H1 (cell line): ENCODE measurements at regions not wholly inside any gene's neighbourhood (a gene's known extent, or its start where the extent isn't known, plus 50 kb on each side); places are given as distances from the start of the nearest gene placed in this dataset.

Experiments used
- CTCF ChIA-PET: fragments of 300-600 bp; sonication (Branson Sonifier 250); formaldehyde crosslinking; loops from one replicate; lab custom pipeline; 2021; ENCODE audit not compliant: partially characterized antibody; lab: Charles Lee
- POLR2A ChIA-PET: fragments of 300-600 bp; sonication (Branson Sonifier 250); formaldehyde crosslinking; loops from one replicate; lab custom pipeline; 2021; ENCODE audit warnings: inconsistent platforms; ENCODE audit not compliant: partially characterized antibody; lab: Charles Lee
- DNase-seq, 2 experiments: peaks; one replicate each; pipeline versions ENCODE4 v3.0.0 to v3.0.0-alpha.2; 2010 to 2022; ENCODE audit warnings: low spot score in 2 of 2, low read depth in 1 of 2, mixed read lengths in 1 of 2
- FAIRE-seq: peaks from 2 replicates; lab custom pipeline; 2011; peaks lifted over from hg19 to GRCh38; lab: Jason Lieb, UNC
- H2AFZ ChIP-seq: 2 replicates; pipeline ENCODE4 v1.8.1; 2012; ENCODE audit warnings: low read length, inconsistent platforms
- H2AK5ac ChIP-seq: 2 replicates; pipeline ENCODE4 v1.6.1; 2013; ENCODE audit warnings: low read depth, low read length
- H2BK120ac ChIP-seq: replicated peaks from 2 replicates; pipeline ENCODE3; 2013; ENCODE audit warnings: low read depth, low read length, inconsistent platforms
- H2BK12ac ChIP-seq: 2 replicates; pipeline ENCODE4 v1.6.1; 2013; ENCODE audit warnings: low read depth, low read length
- H2BK15ac ChIP-seq: 2 replicates; pipeline ENCODE4 v1.6.1; 2013; ENCODE audit warnings: low read length
- H2BK20ac ChIP-seq: 2 replicates; pipeline ENCODE4 v1.6.1; 2013; ENCODE audit warnings: low read length
- H2BK5ac ChIP-seq: 2 replicates; pipeline ENCODE4 v1.6.1; 2013; ENCODE audit warnings: low read depth, low read length
- H3K14ac ChIP-seq: 2 replicates; pipeline ENCODE4 v1.6.1; 2013; ENCODE audit warnings: inconsistent platforms; ENCODE audit not compliant: insufficient read length
- H3K18ac ChIP-seq: 2 replicates; pipeline ENCODE4 v1.6.1; 2013; ENCODE audit warnings: low read length; ENCODE audit errors: extremely low read depth
- H3K23ac ChIP-seq: 2 replicates; pipeline ENCODE4 v1.6.1; 2013; ENCODE audit warnings: inconsistent platforms; ENCODE audit not compliant: insufficient read length
- H3K23me2 ChIP-seq: 2 replicates; pipeline ENCODE4 v1.6.1; 2013; ENCODE audit warnings: low read depth, low read length
- H3K27ac ChIP-seq: 2 replicates; pipeline ENCODE4 v1.6.1; 2011; ENCODE audit warnings: low read depth, low read length, inconsistent platforms
- H3K27me3 ChIP-seq, 4 experiments: replicated peaks in 1 of 4; 1 replicate in 1 of 4; 2 replicates in 3 of 4; pipeline versions ENCODE4 v1.6.1 to v1.8.1; 2011 to 2013; ENCODE audit warnings: low read length in 3 of 4, mild to moderate bottlenecking in 3 of 4, inconsistent platforms in 2 of 4, mixed read lengths in 2 of 4, moderate library complexity in 1 of 4; ENCODE audit not compliant: control insufficient read depth in 3 of 4, insufficient read depth in 3 of 4; ENCODE audit errors: extremely low read depth in 1 of 4
- H3K36me3 ChIP-seq, 4 experiments: 2 replicates each; pipeline versions ENCODE4 v1.6.1 to v1.8.1; 2011 to 2013; ENCODE audit warnings: mild to moderate bottlenecking in 4 of 4, low read length in 3 of 4, moderate library complexity in 2 of 4, control low read depth in 1 of 4, inconsistent platforms in 1 of 4; ENCODE audit not compliant: insufficient read depth in 4 of 4, control insufficient read depth in 2 of 4
- H3K4ac ChIP-seq: replicated peaks from 2 replicates; pipeline ENCODE3; 2013; ENCODE audit warnings: low read length, low read depth, mixed read lengths, inconsistent platforms; ENCODE audit not compliant: insufficient read length
- H3K4me1 ChIP-seq, 4 experiments: replicated peaks in 1 of 4; 1 replicate in 1 of 4; 2 replicates in 3 of 4; pipeline versions ENCODE4 v1.6.1 to v1.8.1; 2011 to 2013; ENCODE audit warnings: low read length in 3 of 4, inconsistent platforms in 2 of 4, mixed read lengths in 1 of 4; ENCODE audit not compliant: insufficient read depth in 4 of 4, control insufficient read depth in 3 of 4
- H3K4me2 ChIP-seq, 2 experiments: 2 replicates each; pipeline versions ENCODE4 v1.6.1 to v1.8.1; 2011 to 2013; ENCODE audit warnings: low read depth in 2 of 2, low read length in 2 of 2, control low read depth in 1 of 2, inconsistent platforms in 1 of 2, mild to moderate bottlenecking in 1 of 2; ENCODE audit not compliant: insufficient read depth in 1 of 2
- H3K4me3 ChIP-seq, 4 experiments: fragments of 200-600, 300-600 bp in 1 of 4; sonication (generic), shearing (Covaris generic), sonication (Bioruptor Twin) in 1 of 4; 2 replicates each; pipeline versions ENCODE4 v1.5.1 to v1.8.1; 2011 to 2016; ENCODE audit warnings: low read length in 4 of 4, low read depth in 3 of 4, control low read depth in 2 of 4, inconsistent platforms in 2 of 4, mild to moderate bottlenecking in 2 of 4, mixed read lengths in 1 of 4, moderate library complexity in 1 of 4; ENCODE audit not compliant: insufficient read depth in 2 of 4; ENCODE audit errors: extremely low read depth in 1 of 4
- H3K56ac ChIP-seq: replicated peaks from 2 replicates; pipeline ENCODE3; 2013; ENCODE audit warnings: low read depth, mild to moderate bottlenecking, mixed read lengths, low read length, inconsistent platforms; ENCODE audit not compliant: insufficient read length
- H3K79me1 ChIP-seq: 2 replicates; pipeline ENCODE4 v1.6.1; 2013; ENCODE audit warnings: low read depth, low read length, control low read depth
- H3K79me2 ChIP-seq, 2 experiments: 2 replicates each; pipeline versions ENCODE4 v1.6.1 to v1.8.1; 2012 to 2013; ENCODE audit warnings: low read length in 2 of 2, mild to moderate bottlenecking in 2 of 2, inconsistent platforms in 1 of 2; ENCODE audit not compliant: insufficient read depth in 2 of 2, control insufficient read depth in 1 of 2
- H3K9ac ChIP-seq, 4 experiments: replicated peaks in 1 of 4; 1 replicate in 1 of 4; 2 replicates in 3 of 4; pipeline versions ENCODE4 v1.6.1 to v1.8.1; 2011 to 2013; ENCODE audit warnings: low read depth in 3 of 4, low read length in 3 of 4, control low read depth in 2 of 4, mild to moderate bottlenecking in 2 of 4, moderate library complexity in 2 of 4, inconsistent platforms in 1 of 4; ENCODE audit errors: extremely low read depth in 1 of 4
- H3K9me3 ChIP-seq, 2 experiments: 2 replicates each; pipeline versions ENCODE4 v1.6.1 to v1.8.1; 2012 to 2013; ENCODE audit warnings: mild to moderate bottlenecking in 2 of 2, moderate library complexity in 2 of 2, control low read depth in 1 of 2, inconsistent platforms in 1 of 2, low read depth in 1 of 2, low read length in 1 of 2, mixed read lengths in 1 of 2; ENCODE audit not compliant: insufficient read depth in 2 of 2
- H4K20me1 ChIP-seq, 2 experiments: replicated peaks in 1 of 2; 2 replicates each; pipeline versions ENCODE3 to v1.8.1; 2011 to 2013; ENCODE audit warnings: inconsistent platforms in 2 of 2, low read length in 2 of 2, mild to moderate bottlenecking in 1 of 2; ENCODE audit not compliant: insufficient read depth in 2 of 2, control insufficient read depth in 1 of 2
- H4K5ac ChIP-seq: 2 replicates; pipeline ENCODE4 v1.6.1; 2013; ENCODE audit warnings: low read length, low read depth, mixed read lengths, inconsistent platforms; ENCODE audit not compliant: insufficient read length
- H4K8ac ChIP-seq: 2 replicates; pipeline ENCODE4 v1.8.0; 2013; ENCODE audit warnings: mild to moderate bottlenecking, moderate library complexity, low read length, inconsistent platforms; ENCODE audit not compliant: insufficient read depth; ENCODE audit errors: extremely low read depth
- H4K91ac ChIP-seq: replicated peaks from 2 replicates; pipeline ENCODE3; 2013; ENCODE audit warnings: low read length, mixed read lengths, inconsistent platforms; ENCODE audit not compliant: insufficient read length
- ASH2L ChIP-seq: fragments of 200-600, 300-600 bp; sonication (generic); IDR thresholded peaks from one replicate; pipeline ENCODE4 v1.7.1; 2017; ENCODE audit warnings: low read length
- BRCA1 ChIP-seq: IDR thresholded peaks from 2 replicates; pipeline ENCODE4 v1.6.1; 2012; ENCODE audit warnings: low read depth, low read length, improper control_type of control experiment
- CEBPB ChIP-seq: IDR thresholded peaks from 2 replicates; pipeline ENCODE4 v1.6.1; 2012; ENCODE audit warnings: low read depth, low read length
- CHD1 ChIP-seq: IDR thresholded peaks from 2 replicates; pipeline ENCODE4 v1.6.1; 2012; ENCODE audit warnings: low read depth, low read length, improper control_type of control experiment
- CTCF ChIP-seq, 3 experiments: IDR thresholded peaks; 1 replicate in 2 of 3; 2 replicates in 1 of 3; pipeline versions ENCODE4 v1.5.1 to v1.6.1; 2011; ENCODE audit warnings: low read length in 3 of 3, mild to moderate bottlenecking in 3 of 3, inconsistent platforms in 2 of 3, low read depth in 1 of 3, moderate library complexity in 1 of 3; ENCODE audit not compliant: insufficient read depth in 1 of 3; ENCODE audit errors: control extremely low read depth in 1 of 3
- EZH2 ChIP-seq: fragments of 200-600 bp; sonication (generic); IDR thresholded peaks from 2 replicates; pipeline ENCODE4 v1.7.1; 2012; ENCODE audit warnings: low read depth, mild to moderate bottlenecking, moderate library complexity, low read length, inconsistent platforms; ENCODE audit not compliant: severe bottlenecking
- GABPA ChIP-seq: IDR thresholded peaks from 2 replicates; pipeline ENCODE4 v1.6.1; 2011; ENCODE audit warnings: mild to moderate bottlenecking, low read length, moderate library complexity, borderline replicate concordance; ENCODE audit not compliant: insufficient read depth
- JUND ChIP-seq: IDR thresholded peaks from 2 replicates; pipeline ENCODE4 v1.6.1; 2011; ENCODE audit warnings: mild to moderate bottlenecking, improper control_type of control experiment, low read length
- POLR2AphosphoS5 ChIP-seq: IDR thresholded peaks from 2 replicates; pipeline ENCODE4 v1.6.1; 2011; ENCODE audit warnings: low read depth, low read length
- SP4 ChIP-seq: IDR thresholded peaks from 2 replicates; pipeline ENCODE4 v1.6.1; 2012; ENCODE audit warnings: low read length, inconsistent platforms
- WGBS, 2 experiments: shearing (Covaris generic) in 1 of 2; methylation state at CpG; one replicate each; pipeline versions ENCODE4 v1.1.6 to v1.1.7; 2013 to 2015; ENCODE audit warnings: low lambda C conversion rate in 2 of 2, mixed read lengths in 2 of 2, inconsistent platforms in 1 of 2, low coverage in 1 of 2, missing lambda C conversion rate in 1 of 2; ENCODE audit not compliant: insufficient replicate concordance in 2 of 2, insufficient coverage in 1 of 2, insufficient read length in 1 of 2; ENCODE audit errors: extremely low coverage in 1 of 2, missing lambda C conversion rate in 1 of 2; 5-methylcytosine and 5-hydroxymethylcytosine counted together

DNA sequence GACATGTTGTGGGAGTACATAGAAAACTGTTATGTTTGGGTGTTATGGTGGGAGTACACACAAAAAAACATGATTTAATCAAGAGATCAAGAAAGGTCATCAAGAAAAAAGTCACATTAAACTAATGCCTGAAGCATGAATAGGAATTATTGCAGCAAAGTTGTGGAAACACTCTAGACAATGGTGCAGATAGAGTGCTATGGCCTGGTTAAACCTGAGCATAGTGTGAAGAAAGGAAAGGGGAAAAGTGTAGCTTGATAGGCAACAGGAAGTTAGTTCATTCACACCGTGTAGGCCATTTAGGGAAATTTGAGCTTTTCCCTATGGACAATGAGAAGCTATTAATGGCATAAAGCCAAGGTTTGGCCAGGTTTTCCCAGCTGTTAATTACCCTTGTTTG is 162.1 kb upstream of the EMCN start:
- Histone ChIP-seq H3K4me1 (peaks cover 0 to 4% (median 0%) of the 10 kb centered on the region in 4 experiments; a peak in 1 of 7 replicates), H3K4ac (no peak overlapping the region), H4K8ac (no peak overlapping the region), H2BK20ac (no peak overlapping the region), H2BK120ac (no peak overlapping the region), H3K27me3 (no peaks in the 10 kb centered on the region), H2AK5ac (no peak overlapping the region), H3K79me2 (no peaks in the 10 kb centered on the region), H3K14ac (no peak overlapping the region), H3K9me3 (no peaks in the 10 kb centered on the region), H3K23ac (no peak overlapping the region), H2BK12ac (no peak overlapping the region), H4K20me1 (no peaks in the 10 kb centered on the region), H3K9ac (no peak overlapping the region), H3K18ac (no peak overlapping the region), H2AFZ (no peak overlapping the region), H3K4me2 (no peak overlapping the region), H2BK15ac (no peak overlapping the region), H3K79me1 (no peaks in the 10 kb centered on the region), H3K23me2 (no peaks in the 10 kb centered on the region), H3K56ac (no peak overlapping the region), H2BK5ac (no peak overlapping the region), H3K4me3 (no peak overlapping the region), H4K5ac (no peak overlapping the region), H3K36me3 (no peaks in the 10 kb centered on the region), H4K91ac (no peak overlapping the region), H3K27ac (no peak overlapping the region)
- DNase-seq (no peak), FAIRE-seq (no peak)
- CTCF ChIA-PET, result interaction anchor here (0.6 to 1.3 kb wide), 4 partner anchors 11 to 1905 kb away, joined by 3 to 7 read pairs (median 3); no protein-coding TSS in a partner anchor
- TF ChIP-seq POLR2AphosphoS5, result no peak
- TF ChIP-seq GABPA, result no peak
- TF ChIP-seq BRCA1, result no peak
- no peak for TF ChIP-seq JUND
- TF ChIP-seq CHD1, result no peak
- no peak for TF ChIP-seq ASH2L
- TF ChIP-seq EZH2, result no peak
- no peak for TF ChIP-seq CTCF (IDR thresholded peaks at IDR 0.05; ENCODE audit: control extremely low read depth in 1 of 3, insufficient read depth in 1 of 3, low read depth in 1 of 3, low read length in 3 of 3)
- no peak for TF ChIP-seq SP4
- TF ChIP-seq CEBPB, result no peak
- POLR2A ChIA-PET, result no interaction called here
- WGBS, 2 experiments, result 85% methylated on average over 1 of the region's 1 CpG; no CpG with 5 or more reads in 1 of the 2 experiments
